ENCODE measurements at regions not wholly inside any gene's neighbourhood (a gene's known extent, or its start where the extent isn't known, plus 50 kb on each side); places are given as distances from the start of the nearest gene placed in this dataset.

- TF ChIP-seq CTCF (conservative IDR thresholded peaks at IDR 0.05; ENCODE audit: low read depth, low read length) (no peak), EZH2 (IDR thresholded peaks at IDR 0.05; ENCODE audit: borderline replicate concordance, low read depth, low read length, poor library complexity, severe bottlenecking) (no peak)
These were observed 94.0 kb upstream of the PCGF5 start for GRCh38 chr10:91126471-91126870.

Data from A673 (cell line).